GM12878 (cell line): ENCODE measurements at regions not wholly inside any gene's neighbourhood (a gene's known extent, or its start where the extent isn't known, plus 50 kb on each side); places are given as distances from the start of the nearest gene placed in this dataset.

Experiments
- PML ChIP-seq: IDR thresholded peaks from 2 replicates; pipeline ENCODE4 v1.6.1; 2012; ENCODE audit warnings: low read length, inconsistent platforms
- POLR2AphosphoS5 ChIP-seq: IDR thresholded peaks from 2 replicates; pipeline ENCODE4 v1.6.1; 2011; ENCODE audit warnings: mild to moderate bottlenecking, low read length, inconsistent platforms
- POU2F2 ChIP-seq: IDR thresholded peaks from 3 replicates; pipeline ENCODE4 v1.6.1; 2011; ENCODE audit warnings: low read depth, mild to moderate bottlenecking, low read length, borderline replicate concordance
- YY1 ChIP-seq: IDR thresholded peaks from 2 replicates; pipeline ENCODE4 v1.6.1; 2011; ENCODE audit warnings: low read depth, mild to moderate bottlenecking, low read length
- TF ChIP-seq, protein P1 (sequence below): IDR thresholded peaks from 2 replicates; pipeline ENCODE4 v1.6.1; 2012; ENCODE audit warnings: mild to moderate bottlenecking, low read depth, low read length
- TF ChIP-seq, protein P2 (sequence below), 3 experiments: IDR thresholded peaks in 2 of 3; conservative IDR thresholded peaks in 1 of 3; 2 replicates each; pipeline ENCODE4 v1.5.1; 2011; ENCODE audit warnings: low read depth in 3 of 3, low read length in 3 of 3, mild to moderate bottlenecking in 3 of 3, control low read depth in 2 of 3, moderate library complexity in 2 of 3, inconsistent platforms in 1 of 3, mixed read lengths in 1 of 3; ENCODE audit not compliant: control insufficient read depth in 2 of 3, insufficient read depth in 1 of 3; ENCODE audit errors: extremely low read depth in 1 of 3

DNA sequence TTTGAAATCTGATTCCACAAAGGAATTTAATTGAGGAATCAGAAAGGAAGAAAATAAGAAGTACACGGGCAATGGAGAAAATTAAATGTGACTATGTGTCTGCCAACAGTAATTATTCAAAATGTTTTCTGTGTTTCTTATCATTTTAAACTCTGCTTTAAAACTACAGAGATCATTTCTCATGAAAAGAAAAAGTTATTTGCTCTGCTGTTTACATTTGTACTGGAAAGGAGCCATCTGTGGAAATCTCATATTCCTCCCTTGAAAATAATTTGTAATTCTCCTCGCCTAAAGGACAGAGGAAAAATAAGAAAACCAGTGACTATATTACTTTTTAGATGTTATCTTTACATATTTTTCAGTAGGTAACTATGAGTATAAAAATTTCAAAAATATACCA, 181.9 kb upstream of the MEIS1 start:
- TF ChIP-seq YY1 (no peak), POU2F2 (no peak), PML (no peak), POLR2AphosphoS5 (no peak)
- TF ChIP-seq, protein P1, sequence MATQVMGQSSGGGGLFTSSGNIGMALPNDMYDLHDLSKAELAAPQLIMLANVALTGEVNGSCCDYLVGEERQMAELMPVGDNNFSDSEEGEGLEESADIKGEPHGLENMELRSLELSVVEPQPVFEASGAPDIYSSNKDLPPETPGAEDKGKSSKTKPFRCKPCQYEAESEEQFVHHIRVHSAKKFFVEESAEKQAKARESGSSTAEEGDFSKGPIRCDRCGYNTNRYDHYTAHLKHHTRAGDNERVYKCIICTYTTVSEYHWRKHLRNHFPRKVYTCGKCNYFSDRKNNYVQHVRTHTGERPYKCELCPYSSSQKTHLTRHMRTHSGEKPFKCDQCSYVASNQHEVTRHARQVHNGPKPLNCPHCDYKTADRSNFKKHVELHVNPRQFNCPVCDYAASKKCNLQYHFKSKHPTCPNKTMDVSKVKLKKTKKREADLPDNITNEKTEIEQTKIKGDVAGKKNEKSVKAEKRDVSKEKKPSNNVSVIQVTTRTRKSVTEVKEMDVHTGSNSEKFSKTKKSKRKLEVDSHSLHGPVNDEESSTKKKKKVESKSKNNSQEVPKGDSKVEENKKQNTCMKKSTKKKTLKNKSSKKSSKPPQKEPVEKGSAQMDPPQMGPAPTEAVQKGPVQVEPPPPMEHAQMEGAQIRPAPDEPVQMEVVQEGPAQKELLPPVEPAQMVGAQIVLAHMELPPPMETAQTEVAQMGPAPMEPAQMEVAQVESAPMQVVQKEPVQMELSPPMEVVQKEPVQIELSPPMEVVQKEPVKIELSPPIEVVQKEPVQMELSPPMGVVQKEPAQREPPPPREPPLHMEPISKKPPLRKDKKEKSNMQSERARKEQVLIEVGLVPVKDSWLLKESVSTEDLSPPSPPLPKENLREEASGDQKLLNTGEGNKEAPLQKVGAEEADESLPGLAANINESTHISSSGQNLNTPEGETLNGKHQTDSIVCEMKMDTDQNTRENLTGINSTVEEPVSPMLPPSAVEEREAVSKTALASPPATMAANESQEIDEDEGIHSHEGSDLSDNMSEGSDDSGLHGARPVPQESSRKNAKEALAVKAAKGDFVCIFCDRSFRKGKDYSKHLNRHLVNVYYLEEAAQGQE: no peak
- TF ChIP-seq, protein P2, sequence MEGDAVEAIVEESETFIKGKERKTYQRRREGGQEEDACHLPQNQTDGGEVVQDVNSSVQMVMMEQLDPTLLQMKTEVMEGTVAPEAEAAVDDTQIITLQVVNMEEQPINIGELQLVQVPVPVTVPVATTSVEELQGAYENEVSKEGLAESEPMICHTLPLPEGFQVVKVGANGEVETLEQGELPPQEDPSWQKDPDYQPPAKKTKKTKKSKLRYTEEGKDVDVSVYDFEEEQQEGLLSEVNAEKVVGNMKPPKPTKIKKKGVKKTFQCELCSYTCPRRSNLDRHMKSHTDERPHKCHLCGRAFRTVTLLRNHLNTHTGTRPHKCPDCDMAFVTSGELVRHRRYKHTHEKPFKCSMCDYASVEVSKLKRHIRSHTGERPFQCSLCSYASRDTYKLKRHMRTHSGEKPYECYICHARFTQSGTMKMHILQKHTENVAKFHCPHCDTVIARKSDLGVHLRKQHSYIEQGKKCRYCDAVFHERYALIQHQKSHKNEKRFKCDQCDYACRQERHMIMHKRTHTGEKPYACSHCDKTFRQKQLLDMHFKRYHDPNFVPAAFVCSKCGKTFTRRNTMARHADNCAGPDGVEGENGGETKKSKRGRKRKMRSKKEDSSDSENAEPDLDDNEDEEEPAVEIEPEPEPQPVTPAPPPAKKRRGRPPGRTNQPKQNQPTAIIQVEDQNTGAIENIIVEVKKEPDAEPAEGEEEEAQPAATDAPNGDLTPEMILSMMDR (IDR thresholded peaks at IDR 0.05 in 2 of 3, conservative IDR thresholded peaks at IDR 0.05 in 1 of 3; ENCODE audit: control insufficient read depth in 2 of 3, extremely low read depth in 1 of 3, insufficient read depth in 1 of 3, low read depth in 3 of 3, low read length in 3 of 3): no peak
